HG02610 (cell line): ENCODE measurements at regions not wholly inside any gene's neighbourhood (a gene's known extent, or its start where the extent isn't known, plus 50 kb on each side); places are given as distances from the start of the nearest gene placed in this dataset.
"Not testable (repeated sequence)": the region's sequence is repeated elsewhere in the genome, so short reads cannot be mapped to it uniquely, and the experiment has no call there.

Source experiments
- ATAC-seq: cut with Tn5 transposase; IDR thresholded peaks from one replicate; pipeline ENCODE4 v1.9.1; 2021; ENCODE audit warnings: mild to moderate bottlenecking, moderate library complexity; ENCODE audit not compliant: unreplicated experiment

DNA sequence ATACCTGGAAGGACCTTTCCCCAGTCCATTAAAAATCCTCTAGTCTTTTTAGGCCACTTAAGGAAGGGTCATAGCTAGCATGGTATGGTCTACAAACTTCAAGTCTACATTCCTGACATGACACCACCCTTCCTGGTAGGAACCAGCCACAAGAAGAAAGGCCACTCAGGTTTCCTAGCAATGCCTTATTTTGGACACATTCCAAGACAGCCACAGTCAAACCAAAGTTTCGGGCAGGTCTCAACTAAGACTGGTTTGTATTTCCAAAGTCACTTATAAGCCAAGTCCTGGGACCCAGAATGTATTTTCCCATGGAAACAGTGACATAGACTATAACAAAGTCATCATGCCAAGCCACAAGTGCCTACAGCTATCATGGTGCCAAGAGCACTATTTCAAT is 50.6 kb upstream of the SLC44A3 start:
- no peak for ATAC-seq

DNA sequence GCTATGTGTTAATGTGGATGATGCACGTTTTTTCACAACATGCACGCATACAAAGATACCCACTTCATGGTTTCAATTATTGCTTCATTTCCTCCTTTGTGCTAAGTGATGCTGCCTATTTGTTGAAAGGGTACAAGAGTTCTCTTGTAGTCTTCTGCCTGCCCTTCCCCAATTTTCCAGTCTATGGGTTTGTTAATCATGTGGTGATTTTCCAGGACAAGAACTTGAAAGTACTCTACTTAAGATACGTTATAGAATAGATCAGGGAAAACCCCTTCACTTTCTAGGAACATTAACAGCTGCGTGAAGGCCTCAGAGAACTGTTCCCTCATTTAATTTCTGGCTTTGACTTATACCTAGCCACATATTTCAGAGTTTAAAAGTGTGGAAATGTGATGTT is 52.1 kb upstream of the SLC44A3 start:
- ATAC-seq, result no peak

- no peak for ATAC-seq
Measured at GRCh38 chr1:94765958-94766357, 54.2 kb upstream of the SLC44A3 start.

GRCh38 chr1:94759188-94759587 is 61.0 kb upstream of the SLC44A3 start:
- ATAC-seq, result no peak

GRCh38 chr1:94757931-94758330 is 62.2 kb upstream of the SLC44A3 start:
- no peak for ATAC-seq

GRCh38 chr1:94755675-94756074 is 64.5 kb upstream of the SLC44A3 start:
- no peak for ATAC-seq

- ATAC-seq, result not testable (repeated sequence)
Measured at GRCh38 chr1:94755016-94755415, 65.1 kb upstream of the SLC44A3 start.

DNA sequence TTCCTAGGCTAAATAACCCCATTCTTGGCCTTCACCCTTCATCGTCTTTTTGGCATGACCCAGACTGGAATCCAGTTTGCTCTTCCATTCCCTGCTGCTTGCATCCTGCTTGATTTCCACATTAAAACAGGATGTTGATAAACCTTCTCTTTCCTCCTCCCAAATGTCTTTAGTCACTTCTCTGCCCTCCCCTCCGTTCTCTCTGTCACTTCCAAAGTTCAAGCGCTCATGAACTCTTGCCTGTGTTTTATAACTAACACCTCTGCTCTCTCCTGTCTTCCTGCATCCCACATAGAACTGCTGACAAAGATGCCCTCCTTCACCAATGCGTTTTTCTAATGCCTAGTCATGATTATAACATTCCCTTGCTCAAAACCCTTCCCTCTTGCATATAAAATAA is 65.6 kb upstream of the SLC44A3 start:
- no peak for ATAC-seq

DNA sequence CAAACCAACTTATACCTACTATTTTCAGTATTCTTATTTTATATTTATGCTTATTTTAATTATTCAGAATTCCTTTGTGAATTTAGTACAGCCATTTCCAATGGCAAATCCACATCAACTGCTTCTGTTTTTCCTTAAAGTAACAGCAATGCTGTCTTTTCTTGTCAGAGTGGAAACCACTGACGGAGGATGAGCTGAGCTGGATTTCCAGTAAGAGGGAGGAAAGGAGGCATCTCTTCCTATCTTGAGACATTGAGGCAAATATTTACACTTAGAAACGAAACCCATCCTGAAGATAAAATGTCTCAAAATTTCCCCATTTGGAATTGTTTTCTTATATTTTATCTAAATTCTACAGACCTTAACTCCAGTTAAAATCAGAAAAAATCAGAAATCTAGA is 66.1 kb upstream of the SLC44A3 start:
- ATAC-seq, result no peak

DNA sequence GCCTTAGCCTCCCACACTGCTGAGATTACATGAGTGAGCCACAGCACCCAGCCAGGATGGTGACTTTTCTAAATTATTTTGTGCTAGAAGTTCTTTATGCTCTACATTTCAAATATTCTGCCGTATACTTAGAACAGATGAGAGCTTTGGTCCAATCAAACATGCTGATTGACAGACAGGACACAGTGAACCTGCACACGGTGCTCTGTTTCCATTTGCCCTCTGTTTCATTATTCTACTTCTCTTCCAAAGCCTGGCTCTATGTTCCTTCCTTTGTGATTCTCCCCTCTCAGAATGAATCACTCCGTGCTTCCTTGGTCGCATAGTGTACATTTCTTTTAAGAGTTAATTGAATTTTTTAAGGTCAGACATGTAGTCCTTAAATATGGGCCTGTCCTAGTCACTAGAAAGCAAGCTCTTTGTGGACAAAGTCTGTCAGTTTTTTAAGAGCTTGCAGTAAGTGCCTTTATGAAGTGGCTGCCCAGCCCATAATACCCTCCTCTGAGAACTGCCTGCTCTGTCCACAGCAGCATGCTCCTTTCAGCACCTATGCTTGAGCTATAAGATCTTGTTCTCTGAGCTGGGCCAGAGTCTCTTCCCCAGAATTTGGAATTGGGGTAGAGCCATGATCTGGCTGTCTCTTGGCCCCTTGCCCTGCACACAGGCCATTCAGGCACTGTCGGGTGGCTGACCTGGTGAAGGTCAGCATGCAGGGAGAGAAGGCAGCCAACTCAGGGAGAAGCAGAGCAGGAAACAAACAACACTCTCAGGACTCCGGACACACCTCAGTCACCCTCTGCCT is 66.8 kb upstream of the SLC44A3 start:
- ATAC-seq, result no peak

DNA sequence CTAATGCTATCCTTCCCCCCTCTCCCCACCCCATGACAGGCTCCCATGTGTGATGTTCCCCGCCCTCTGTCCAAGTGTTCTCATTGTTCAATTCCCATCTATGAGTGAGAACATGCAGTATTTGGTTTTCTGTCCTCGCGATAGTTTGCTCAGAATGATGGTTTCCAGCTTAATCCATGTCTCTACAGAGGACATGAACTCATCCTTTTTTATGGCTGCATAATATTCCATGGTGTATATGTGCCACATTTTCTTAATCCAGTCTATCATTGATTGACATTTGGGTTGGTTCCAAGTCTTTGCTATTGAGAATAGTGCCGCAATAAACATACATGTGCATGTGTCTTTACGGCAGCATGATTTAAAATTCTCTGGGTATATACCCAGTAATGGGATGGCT is 68.7 kb upstream of the SLC44A3 start:
- ATAC-seq, result not testable (repeated sequence)

GRCh38 chr1:94746635-94747525 is 73.3 kb upstream of the SLC44A3 start:
- no peak for ATAC-seq

- no peak for ATAC-seq
Measured at GRCh38 chr1:94745742-94746141, 74.4 kb upstream of the SLC44A3 start.

- no peak for ATAC-seq
Measured at GRCh38 chr1:94743862-94744261, 76.3 kb upstream of the SLC44A3 start.

- ATAC-seq, result no peak
Measured at GRCh38 chr1:94741996-94742395, 78.2 kb upstream of the SLC44A3 start.

- no peak for ATAC-seq
Measured at GRCh38 chr1:94741510-94741909, 78.6 kb upstream of the SLC44A3 start.

DNA sequence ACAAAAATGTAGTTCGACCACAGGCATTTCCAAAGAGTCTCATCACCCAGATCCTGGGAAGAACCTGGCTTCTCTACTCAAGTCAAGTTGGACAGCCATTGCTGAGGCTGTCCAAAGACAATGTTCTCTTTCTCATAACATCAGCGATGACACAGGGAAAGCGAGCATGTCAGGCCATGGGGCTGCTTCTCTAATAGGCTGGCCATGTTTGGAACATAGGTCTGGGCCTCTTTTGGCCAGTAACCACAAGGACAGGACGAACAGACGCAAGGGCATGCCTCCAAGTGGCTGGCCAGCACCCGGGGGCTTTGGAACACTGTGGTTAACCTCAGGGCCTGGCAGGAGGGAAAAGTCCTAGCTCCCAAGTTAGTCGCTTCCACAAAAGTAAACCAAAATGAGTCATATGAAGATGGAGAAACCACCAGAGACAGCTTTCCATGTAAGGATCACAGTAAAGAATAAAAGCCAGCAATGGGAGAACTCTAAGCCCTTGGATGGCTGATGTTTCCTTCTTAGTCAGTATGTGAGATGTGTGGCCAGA is 80.6 kb upstream of the SLC44A3 start:
- no peak for ATAC-seq

DNA sequence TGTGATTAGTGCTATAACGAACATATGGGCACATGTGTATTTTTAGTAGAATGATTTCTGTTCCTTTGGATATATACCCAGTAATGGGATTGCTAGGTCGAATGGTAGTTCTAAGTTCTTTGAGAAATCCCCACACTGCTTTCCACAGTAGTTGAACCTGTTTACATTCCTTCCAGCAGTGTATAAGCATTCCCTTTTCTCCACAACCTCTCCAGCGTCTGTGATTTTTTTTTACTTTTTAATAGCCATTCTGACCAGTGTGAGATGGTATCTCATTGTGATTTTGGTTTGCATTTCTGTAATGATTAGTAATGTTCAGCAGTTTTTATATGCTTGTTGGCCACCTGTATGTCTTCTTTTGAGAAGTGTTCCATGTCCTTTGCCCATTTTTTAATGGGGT is 81.8 kb upstream of the SLC44A3 start:
- no peak for ATAC-seq

- no peak for ATAC-seq
Measured at GRCh38 chr1:94737124-94737998, 82.8 kb upstream of the SLC44A3 start.

DNA sequence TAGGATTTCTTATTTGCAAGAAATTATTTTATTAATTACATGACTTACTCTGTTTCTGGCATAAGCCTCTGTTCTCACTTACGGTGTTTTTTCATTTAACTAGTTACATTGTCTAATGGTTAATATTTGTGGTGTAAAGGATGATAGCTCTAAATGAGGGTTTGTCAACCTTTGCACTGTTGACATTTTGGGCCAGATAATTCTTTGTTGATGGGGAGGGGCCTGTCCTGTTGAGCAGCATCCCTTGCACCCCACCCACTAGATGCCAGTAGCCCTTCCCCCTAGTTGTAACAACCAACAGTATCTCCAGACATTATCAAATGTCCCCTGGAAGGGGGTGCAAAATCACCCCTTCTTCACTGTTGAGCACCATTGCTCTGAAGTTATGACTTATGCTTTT is 83.6 kb upstream of the SLC44A3 start:
- no peak for ATAC-seq

DNA sequence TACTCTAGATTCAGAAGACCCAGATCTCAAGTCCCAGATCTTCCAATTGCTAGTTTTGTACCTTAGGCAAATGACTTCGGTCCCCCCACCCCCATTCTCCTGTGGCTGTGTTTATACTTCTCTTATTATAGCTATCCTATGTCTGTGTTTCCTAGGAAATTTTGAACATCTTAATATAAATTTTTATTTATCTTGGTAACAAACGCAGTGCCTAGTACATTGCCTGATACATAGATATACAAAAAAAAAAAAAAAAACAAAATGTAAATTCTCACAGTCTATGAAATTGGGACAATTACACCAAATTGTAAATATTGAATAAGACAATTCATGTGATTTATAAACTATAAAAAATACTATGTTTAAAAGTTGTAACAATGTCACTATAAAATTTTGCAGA is 84.1 kb upstream of the SLC44A3 start:
- no peak for ATAC-seq
